ENCODE measurements at regions not wholly inside any gene's neighbourhood (a gene's known extent, or its start where the extent isn't known, plus 50 kb on each side); places are given as distances from the start of the nearest gene placed in this dataset.

DNA sequence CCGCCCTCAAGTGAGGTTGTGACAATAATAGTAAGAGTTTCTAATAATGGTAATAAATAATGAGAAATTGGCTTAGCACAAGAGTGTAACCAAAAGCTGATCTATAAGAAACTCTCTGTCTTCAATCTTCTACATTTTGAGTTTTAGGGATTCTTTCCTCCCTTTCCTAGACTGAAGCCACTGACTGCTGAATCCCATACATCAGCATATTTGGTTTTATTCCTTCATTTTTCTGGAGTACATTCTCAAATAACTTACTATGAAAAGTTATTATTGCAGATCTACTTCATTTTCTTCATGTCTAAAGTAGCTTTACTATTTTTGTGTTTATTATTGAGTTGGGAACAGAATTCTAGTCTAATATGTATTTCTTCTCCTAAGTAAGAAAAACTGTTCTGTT lies 49.9 kb upstream of the ADAD1 start:
- TF ChIP-seq POLR2AphosphoS5 (IDR thresholded peaks at IDR 0.05) (no peak), CTCF (IDR thresholded peaks at IDR 0.05) (no peak)
